DOHH2 (cell line): ENCODE measurements at regions not wholly inside any gene's neighbourhood (a gene's known extent, or its start where the extent isn't known, plus 50 kb on each side); places are given as distances from the start of the nearest gene placed in this dataset.

ENCODE experiments used
- EZH2phosphoT487 ChIP-seq: fragments of 200-600 bp; sonication (generic); IDR thresholded peaks from 2 replicates; pipeline ENCODE4 v1.6.1; 2017; ENCODE audit warnings: borderline replicate concordance, mild to moderate bottlenecking, antibody characterized with exemption, low read length, moderate library complexity, mixed read lengths
- TF ChIP-seq, protein P1 (sequence below): fragments of 200-600 bp; sonication (generic); IDR thresholded peaks from one replicate; pipeline ENCODE4 v1.5.1; 2014; ENCODE audit warnings: antibody characterized with exemption, mild to moderate bottlenecking, low read depth, low read length; ENCODE audit not compliant: poor library complexity, severe bottlenecking

DNA sequence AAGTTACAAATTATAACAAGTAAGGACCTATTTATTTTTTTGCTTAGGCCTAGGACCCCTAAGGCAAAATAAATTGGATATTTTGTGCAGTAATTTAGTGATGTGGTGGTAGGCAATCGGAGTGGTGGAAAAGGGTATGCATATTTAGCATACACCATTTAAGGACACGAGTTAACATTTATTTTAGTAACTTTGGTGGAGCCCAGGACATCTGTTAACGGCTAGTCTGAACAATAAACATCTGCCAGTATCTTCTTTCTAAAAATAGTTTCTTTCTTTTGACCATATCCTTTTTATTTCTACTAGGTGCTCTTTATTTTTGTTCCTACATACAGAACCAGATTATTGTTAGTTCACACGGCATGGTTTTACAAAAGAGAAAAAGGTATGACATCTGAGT lies 326.3 kb downstream of the CHL1 start:
- TF ChIP-seq, protein P1, sequence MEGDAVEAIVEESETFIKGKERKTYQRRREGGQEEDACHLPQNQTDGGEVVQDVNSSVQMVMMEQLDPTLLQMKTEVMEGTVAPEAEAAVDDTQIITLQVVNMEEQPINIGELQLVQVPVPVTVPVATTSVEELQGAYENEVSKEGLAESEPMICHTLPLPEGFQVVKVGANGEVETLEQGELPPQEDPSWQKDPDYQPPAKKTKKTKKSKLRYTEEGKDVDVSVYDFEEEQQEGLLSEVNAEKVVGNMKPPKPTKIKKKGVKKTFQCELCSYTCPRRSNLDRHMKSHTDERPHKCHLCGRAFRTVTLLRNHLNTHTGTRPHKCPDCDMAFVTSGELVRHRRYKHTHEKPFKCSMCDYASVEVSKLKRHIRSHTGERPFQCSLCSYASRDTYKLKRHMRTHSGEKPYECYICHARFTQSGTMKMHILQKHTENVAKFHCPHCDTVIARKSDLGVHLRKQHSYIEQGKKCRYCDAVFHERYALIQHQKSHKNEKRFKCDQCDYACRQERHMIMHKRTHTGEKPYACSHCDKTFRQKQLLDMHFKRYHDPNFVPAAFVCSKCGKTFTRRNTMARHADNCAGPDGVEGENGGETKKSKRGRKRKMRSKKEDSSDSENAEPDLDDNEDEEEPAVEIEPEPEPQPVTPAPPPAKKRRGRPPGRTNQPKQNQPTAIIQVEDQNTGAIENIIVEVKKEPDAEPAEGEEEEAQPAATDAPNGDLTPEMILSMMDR = no peak
- no peak for TF ChIP-seq EZH2phosphoT487
